ENCODE measurements at regions not wholly inside any gene's neighbourhood (a gene's known extent, or its start where the extent isn't known, plus 50 kb on each side); places are given as distances from the start of the nearest gene placed in this dataset.
"Not testable (repeated sequence)": the region's sequence is repeated elsewhere in the genome, so short reads cannot be mapped to it uniquely, and the experiment has no call there.

DNA sequence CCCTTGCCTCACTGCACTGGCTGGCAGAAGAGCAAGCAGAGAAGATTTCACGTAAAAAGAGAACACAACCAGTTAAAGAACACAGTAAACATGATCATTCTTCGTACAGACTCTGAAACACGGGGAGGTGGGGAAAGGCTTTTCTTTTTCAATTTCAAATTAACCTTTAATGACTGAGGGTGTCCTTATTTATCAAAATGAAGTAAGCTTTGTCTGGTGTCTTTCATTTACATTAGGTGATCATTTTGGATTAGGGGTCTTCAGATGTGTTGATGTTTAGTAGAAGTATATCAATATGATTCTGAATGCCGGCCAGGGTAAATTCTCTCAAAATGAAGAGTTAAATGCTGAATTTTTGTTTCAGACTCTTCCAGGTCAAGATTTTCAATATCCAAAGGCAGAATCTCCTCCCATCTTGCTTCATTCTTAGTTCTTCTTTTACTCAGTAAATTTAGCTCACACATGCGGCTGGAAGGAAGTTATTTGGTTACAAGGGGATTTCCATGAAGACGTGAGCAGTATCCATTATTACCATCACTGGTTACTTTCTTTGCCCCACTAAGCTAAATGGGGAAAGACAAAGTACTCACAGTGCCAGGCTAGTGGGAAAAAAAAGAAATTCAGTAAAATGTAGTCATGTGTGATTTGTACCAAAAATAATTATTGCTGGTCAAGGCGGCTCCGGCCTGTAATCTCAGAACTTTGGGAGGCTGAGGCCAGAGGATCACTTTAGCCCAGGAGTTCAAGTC is 272.2 kb upstream of the NR2F2 start:
- no peak for DNase-seq (ENCODE audit: low read depth)

DNA sequence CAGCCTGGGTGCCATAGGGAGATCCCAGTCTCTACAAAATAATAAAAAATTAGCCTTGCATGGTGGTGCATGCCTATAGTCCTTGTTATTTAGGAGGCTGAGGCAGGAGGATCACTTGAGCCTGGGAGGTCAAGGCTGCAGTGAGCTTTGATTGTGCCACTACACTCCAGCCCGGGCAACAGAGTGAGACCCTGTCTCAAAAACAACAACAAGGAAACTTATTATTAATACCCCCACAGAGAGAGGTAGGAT is 271.7 kb upstream of the NR2F2 start:
- not testable (repeated sequence) for DNase-seq (ENCODE audit: low read depth)

DNA sequence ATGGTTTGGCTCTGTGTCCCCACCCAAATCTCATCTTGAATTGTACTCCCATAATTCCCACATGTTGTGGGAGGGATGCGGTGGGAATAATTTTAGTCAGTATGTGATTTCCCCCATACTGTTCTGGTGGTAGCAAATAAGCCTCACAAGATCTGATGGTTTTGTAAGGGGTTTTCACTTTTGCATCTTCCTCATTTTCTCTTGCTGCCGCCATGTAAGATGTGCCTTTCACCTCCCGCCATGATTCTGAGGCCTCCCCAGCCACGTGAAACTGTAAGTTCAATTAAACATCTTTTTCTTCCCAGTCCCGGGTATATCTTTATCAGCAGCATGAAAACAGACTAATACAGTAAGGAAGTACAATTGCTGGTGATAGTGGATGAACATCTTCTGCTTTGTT is 269.9 kb upstream of the NR2F2 start:
- not testable (repeated sequence) for DNase-seq (ENCODE audit: low read depth)

DNA sequence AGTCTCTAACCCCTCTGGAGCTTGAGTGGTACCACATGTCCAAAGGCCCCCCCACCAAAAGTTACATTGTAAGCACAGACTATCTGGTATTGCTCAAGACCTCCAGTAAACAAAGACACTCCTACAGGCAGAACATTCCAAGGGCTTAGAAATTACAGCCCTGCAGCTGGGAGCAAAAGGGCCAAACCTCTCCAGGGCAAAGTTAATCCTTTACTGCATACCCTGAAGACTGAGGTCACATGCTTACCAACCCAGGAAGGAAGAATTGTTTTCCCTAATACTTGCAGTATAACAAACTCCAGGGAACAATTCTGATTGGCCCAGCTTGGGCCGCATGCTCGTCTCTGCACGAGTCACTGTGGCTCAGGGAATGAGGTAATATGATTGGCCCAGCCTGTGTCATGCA is 266.1 kb upstream of the NR2F2 start:
- no peak for DNase-seq (ENCODE audit: low read depth)

DNA sequence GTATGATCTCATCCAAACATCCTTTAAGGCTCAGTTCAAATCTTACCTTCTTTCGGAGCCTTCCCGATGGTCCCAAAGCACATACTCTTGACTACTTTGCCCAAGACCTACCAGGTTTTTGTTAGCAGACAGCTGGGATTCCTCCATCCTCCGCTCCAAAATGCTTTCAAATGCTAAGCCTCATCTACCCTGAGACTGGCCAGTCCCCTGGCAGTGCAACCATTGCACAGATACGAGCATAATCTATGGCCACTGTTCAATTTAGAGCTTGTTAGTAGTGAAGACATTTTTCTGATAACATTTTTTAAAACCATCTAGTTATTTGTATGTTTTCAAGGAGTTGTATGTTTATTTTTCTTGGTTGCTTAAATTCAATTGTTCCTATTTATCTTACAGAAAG is 264.4 kb upstream of the NR2F2 start:
- DNase-seq (ENCODE audit: low read depth) = no peak

DNA sequence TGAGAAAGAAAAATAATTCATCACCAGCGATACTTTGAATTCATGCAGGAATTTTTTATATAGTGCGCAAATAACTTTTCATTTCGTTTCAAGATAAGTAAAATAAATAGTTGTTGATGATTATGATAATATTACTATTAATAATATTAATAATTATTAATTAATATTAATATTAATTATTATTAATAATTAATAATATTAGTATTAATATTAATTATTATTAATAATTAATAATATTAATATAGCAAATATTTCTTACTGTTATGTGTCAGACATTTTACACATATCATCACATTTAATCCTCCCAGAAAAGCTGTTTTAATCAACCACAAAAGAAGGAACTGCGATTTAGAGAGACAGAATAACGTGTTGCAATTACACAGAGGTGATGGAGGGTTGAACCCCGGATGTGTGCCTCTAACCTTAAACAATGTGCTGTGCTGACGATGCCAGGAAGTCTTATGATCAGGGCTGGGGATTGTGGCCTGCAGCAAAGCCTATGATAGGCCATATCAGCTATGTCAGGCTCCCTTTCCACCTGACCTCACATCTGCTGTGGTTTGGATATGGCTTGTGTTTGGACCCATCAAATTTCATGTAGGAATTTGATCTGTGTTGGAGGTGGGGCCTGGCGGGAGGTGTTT is 263.5 kb upstream of the NR2F2 start:
- DNase-seq (ENCODE audit: low read depth) = peak; percentile 73

DNA sequence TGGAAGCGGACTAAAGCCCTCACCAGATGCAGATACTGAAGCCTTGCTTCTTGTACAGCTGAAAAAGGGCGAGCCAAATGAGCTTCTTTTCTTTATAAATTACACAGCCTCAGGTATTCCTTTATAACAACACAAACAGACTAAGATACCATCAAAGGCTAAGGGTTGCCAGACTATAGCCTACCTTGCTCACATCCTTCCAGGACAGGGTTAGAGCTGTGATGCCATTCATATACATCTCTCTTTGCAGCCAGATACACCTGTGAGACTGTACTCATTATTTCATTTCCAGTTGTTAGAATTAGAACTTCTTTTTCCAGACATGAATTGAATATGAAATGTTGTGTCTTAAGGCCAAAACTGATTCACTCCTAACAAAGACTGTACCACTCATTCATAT is 262.8 kb upstream of the NR2F2 start:
- DNase-seq (ENCODE audit: low read depth) = no peak

DNA sequence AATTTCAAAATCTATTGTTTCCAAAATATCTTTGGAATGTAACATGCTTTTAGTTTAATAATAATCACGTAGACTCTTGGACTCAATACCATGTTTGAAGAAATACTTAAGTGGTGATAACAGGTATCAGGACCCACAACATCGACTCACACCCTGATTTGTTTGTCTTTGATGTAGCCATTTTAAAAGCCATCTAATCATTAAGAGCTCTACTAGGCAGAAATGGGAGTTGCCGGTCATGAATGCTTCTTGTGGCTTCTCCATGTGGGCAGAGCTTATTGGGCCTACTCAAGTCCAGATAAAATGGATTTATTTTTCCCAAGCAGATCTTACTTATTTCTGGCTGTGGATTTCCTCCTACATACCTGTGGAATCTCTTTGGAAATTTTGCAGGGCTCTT is 261.6 kb upstream of the NR2F2 start:
- DNase-seq (ENCODE audit: low read depth) = peak; percentile 15

DNA sequence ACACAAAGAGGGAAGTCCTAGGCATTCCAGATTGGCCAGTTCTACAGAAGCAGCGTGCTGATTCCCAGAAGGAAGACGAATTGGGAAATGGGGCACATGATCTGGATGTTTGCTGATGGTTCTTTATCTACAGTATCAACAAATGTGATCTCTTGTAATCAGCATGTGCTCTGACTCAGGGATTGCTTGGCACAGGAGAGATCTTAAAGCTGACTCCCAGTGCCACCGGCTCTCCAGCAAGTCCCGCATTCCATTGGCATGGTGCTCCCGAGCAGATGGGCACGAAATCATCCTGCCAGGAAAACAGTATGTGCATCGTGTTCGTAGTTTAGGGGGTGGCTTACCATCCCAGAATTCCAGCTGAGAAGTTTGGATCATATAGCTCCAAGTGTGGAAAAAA is 259.9 kb upstream of the NR2F2 start:
- DNase-seq (ENCODE audit: low read depth) = peak; percentile 44

DNA sequence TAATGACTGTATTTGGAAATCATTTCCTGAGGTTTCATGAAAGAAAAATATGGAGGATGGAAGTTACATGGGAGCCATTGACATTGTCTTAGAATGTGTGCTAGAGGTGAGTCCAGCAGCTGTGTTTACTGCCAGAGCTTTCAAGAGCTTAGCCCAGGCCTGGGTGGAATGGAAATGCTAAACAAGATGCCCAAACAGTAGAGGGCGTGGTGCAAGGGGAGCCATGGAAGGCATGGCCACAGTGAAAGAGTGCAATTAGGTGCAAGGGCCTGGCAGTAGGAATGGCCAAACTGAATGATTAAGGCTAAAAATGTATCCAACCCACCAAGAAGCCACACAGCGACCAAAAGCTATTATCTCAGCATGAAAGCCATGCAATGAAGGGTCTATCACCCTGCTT is 257.7 kb upstream of the NR2F2 start:
- no peak for DNase-seq (ENCODE audit: low read depth)

DNA sequence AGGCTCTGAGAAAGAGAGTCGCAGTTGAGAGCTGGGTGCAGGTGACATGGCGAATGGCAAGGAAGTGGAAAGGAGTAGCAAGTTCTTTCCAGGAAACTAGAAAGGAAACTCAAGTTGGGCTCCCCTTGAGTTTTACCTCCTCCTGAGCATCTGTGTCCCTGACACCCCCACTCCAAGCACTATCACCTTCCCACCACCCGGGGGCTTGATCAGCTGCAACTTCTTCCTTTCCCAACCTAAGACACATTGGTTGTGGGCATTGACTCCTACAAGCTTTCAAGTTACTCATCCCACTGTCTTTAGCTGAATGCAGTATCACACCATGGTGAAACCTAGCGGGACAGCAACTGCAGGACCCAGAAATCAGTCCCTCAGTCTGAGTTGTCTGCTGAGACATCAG is 256.6 kb upstream of the NR2F2 start:
- DNase-seq (ENCODE audit: low read depth) = no peak

DNA sequence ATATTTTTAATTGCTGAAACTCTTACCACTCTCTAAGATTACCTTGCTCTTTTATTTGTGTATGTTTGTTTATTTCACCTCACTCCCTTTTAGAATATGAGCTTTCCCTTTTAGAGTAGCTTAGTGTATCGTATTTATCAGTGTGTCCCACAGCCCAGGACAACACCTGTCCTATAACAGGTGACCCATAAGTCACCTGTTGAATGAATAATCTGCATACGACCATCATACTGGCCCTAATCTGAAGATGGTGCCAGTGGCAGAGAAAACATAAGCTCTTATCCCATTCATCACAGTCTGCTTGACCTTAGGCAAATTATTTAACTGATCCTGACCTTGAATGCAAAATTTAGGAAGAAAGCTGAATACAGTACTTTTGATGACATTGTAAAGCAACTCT is 254.6 kb upstream of the NR2F2 start:
- no peak for DNase-seq (ENCODE audit: low read depth)

DNA sequence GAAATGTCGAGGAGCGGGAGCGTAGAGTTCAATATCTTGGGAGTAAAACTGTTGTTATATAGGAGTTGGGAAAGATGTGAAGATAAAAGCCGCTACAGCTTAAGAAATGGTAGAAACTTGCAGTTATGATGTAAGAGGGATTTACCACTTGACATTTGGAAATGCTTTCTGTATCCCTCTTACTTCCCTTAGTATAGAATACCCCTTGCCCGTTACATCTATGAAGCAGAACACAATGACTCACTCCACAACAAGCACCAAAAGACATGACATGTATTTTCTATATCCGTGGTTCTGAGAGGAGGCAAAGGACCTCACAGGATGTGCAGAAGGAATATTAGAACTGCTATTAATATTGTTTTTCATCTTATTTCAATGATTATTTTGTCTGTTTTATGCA is 254.2 kb upstream of the NR2F2 start:
- no peak for DNase-seq (ENCODE audit: low read depth)

DNA sequence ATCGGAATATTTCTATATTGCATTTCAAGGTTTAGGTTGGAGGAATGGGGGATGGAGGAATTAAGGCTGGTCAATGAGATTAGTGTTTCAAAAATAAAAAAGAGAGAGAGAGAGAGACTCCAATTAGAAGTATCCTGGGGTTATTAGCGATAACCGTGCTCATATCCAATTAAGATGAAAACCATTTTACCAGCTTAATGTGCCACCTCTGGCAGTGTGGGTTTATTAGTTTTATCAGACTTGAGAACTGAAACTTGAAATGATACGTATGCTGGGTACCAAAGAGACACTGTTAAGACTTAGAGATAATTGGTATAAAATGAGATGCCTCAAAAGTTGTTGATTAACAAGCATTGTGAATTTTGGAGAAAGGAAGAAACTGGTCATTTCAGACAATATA is 251.5 kb upstream of the NR2F2 start:
- DNase-seq (ENCODE audit: low read depth) = no peak

DNA sequence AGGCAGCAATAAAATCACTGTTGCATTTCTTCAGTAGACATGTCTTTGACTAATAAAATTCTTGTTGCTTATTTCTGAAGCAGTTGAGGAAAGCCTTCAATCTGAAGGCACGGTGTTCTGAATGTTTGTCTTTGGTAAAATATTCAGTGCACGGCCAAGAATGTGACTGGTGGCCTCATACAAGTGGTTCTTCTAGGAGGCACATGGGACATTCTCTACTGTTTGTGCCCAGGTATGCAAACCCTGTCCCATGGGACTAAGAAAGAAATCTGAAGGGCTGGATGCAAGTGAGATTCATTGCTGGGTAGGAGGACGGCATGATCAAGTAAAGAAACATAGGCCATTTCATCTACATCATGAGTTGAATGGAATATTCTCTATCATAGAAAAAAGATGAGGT is 250.6 kb upstream of the NR2F2 start:
- DNase-seq (ENCODE audit: low read depth) = no peak

DNA sequence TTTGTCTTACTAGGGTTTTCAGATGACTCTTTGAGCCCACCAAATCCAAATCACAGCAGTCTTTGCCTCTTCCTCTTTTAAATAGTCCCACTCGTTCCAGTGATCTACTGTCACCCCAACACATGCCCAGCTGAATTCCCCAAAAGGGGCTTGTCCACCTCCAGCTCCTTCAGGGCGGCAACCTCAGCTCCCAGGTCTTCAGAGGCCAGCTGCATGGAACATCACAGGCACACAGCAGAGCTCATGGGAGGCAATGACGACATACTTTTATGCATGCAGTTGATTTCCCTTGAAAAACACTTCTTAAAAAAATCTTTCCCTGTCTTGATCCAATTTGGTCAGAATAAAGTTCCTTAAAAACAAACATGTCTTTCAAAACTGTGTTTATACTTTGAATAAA is 244.3 kb upstream of the NR2F2 start:
- no peak for DNase-seq (ENCODE audit: low read depth)

DNA sequence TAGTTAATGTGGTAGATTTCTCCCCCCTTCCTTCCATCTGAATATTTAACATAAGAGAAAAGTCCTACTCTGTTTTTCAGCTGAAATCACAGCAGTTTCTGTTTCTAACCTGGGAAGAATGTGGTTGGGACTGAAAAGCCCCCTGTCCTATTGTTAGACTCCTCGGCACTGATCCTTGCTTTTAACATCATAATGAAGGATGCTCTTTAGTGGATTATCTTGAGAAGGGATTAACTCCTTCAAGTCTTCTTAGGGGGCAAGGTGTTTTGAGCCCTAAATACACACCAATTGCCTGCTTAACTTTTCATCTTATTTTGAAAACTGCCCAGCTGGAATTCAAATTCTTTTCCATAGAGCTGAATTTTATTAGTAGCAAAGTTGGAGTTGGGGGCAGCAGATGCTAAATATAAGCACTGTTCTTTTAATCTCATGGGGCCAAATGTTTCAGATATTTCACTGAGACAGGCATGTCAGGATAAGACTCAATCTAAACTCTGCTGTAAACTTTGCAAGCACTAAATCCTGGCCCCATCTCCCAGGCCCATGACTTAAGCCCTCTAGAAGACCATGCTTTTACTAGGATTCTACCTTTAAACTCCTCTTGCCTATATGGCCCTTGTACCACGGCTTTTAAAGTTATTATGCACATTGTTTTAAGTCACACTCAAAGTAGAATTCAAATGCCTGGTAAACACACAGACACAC is 243.2 kb upstream of the NR2F2 start:
- no peak for DNase-seq (ENCODE audit: low read depth)

DNA sequence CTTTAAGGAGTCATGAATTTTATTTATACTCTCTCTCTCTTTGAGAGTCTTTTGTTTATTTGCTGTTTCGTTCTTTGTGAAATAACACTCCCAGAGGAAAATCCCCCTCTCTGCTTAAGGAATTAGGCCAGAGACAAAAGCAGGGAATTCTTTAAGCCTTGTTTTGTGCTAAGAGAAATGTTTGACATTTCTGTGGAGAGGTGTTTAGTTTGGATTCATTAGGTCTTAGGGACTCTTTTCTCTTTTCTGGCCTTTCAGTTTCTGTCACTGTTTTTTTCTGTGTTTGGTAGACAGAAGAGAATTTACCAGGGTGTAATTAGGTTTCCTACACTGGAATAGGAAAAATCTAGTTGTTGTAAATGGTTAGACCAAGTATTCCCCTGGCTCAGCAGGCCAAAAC is 241.8 kb upstream of the NR2F2 start:
- no peak for DNase-seq (ENCODE audit: low read depth)

DNA sequence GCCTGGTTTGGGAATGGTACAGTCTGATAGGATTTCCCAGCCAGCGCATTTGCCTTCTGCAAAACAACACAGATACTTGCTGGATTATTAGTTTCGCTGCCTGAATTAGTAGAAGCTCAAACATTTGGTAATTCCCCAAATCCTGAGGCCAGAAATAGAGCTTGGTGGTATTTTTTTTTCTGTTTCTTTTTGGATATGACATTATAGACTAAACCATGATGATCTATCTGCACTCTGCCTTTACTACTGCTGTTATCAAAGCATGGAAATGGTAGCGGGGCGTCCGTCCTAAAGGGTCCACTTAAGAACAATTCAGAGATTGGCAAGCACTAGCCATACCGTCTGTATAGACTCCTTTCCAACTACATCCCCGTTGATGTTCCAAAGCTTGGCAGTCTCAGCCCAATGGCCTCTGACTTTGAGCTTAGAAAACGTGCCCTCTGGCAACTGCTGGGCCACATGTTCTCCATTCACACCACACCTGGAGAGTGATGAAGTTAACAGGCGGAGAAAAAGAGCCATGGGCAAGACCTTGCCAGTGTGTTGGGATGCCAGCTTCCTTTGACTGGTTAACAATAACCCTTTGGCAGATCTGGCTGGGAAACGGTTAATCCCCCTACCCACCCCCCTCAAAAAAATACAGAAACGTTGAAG is 241.0 kb upstream of the NR2F2 start:
- DNase-seq (ENCODE audit: low read depth) = no peak

DNA sequence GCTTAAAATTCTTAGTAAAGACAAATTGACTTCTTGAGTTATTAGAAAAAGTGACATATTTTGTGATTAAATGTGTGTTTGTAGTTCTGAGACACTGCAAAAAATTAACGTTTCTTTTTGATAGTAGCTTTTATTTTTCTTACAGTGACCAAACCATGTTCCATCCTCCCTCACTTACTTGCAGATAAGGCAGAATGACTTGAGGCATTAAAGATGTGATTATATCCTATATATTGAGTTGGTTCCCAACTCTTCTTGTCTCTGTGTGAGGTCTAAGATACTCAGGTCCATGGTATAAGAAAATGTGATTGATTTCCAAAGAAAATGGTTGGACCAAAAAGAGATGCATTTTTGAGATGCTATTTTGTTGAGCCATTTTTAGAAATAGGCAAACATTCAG is 238.3 kb upstream of the NR2F2 start:
- DNase-seq (ENCODE audit: low read depth) = no peak

DNA sequence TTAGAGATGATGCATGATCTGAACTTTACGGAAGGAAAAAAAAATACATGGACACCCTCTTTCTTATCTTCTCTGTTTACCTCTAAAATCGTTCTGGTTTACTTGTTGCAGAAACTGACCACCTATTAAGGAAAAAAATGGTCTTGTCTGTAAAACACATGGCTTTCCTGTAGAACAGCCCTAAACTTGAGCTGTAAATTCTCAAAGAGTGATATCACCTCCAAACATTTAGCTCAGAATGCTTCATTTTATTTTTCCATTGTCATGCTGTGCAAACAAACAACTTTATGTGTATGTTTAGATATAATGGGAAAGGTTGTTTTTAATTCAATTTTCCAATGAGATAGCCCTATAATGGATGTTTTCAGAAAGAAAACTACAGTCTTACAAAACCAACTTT is 237.4 kb upstream of the NR2F2 start:
- DNase-seq (ENCODE audit: low read depth) = no peak

DNA sequence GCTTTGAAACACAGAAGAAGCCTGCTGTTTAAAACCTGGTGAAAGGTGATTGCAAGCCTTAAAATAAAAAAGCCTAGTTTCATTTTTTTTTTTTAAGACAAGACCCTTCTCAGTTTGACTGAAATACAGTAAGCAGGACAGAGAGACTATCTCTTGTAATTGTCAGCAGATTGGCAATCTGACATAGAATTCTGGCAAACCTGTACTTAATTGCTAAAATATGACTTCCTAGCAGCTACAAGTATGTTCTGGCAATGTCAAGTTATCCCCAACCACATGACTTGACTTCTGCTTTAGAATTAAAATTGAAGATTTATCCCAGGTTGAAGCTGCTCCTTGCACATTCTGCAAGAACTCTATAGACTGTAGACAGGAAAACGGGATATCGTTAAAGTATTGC is 232.8 kb upstream of the NR2F2 start:
- no peak for DNase-seq (ENCODE audit: low read depth)

DNA sequence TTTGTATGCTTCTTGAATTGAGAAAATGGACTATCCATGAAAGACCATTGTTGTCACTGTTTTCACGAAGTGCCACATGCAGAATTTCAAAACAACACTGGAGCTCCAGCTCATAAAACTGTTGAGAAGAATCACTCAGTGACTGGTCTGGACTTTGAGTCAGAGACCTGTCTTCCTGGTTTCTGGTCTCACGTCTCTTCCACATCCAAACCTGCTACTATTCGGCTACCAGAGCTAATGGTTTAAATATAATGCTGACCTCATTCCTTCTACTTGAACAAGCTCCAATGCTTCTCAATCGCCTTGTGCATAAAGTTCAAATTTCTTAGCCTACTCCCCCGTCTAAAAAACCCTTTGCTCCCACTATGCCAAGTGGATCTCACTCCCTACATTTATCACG is 227.9 kb upstream of the NR2F2 start:
- DNase-seq (ENCODE audit: low read depth) = peak; percentile 41

Data from myocyte (in vitro differentiated cells).